ENCODE measurements at regions not wholly inside any gene's neighbourhood (a gene's known extent, or its start where the extent isn't known, plus 50 kb on each side); places are given as distances from the start of the nearest gene placed in this dataset.

GRCh38 chr4:18319431-18319830, 297.9 kb upstream of the LCORL start:
- in situ Hi-C loops (cut with MboI; ENCODE audit: low pct_unique_long_range_greater_than_20kb, low sequenced_read_pairs), result no loop called here
- no peak for DNase-seq

GRCh38 chr4:18318682-18319388, 297.3 kb upstream of the LCORL start:
- in situ Hi-C loops (cut with MboI; ENCODE audit: low pct_unique_long_range_greater_than_20kb, low sequenced_read_pairs), result no loop called here
- no peak for DNase-seq

- in situ Hi-C loops (cut with MboI; ENCODE audit: low pct_unique_long_range_greater_than_20kb, low sequenced_read_pairs), result no loop called here
These were observed 293.2 kb upstream of the LCORL start for GRCh38 chr4:18314731-18315130.

GRCh38 chr4:18297684-18298083, 276.1 kb upstream of the LCORL start:
- DNase-seq, result no peak
- in situ Hi-C loops (cut with MboI; ENCODE audit: low pct_unique_long_range_greater_than_20kb, low sequenced_read_pairs), result no loop called here

More at GRCh38 chr4:18314731-18315130, 293.2 kb upstream of the LCORL start:
- DNase-seq, result no peak

GRCh38 chr4:18296411-18296810, 274.9 kb upstream of the LCORL start:
- in situ Hi-C loops (cut with MboI; ENCODE audit: low pct_unique_long_range_greater_than_20kb, low sequenced_read_pairs), result no loop called here
- DNase-seq, result no peak

GRCh38 chr4:18294846-18295245, 273.3 kb upstream of the LCORL start:
- in situ Hi-C loops (cut with MboI; ENCODE audit: low pct_unique_long_range_greater_than_20kb, low sequenced_read_pairs), result no loop called here
- no peak for DNase-seq

GRCh38 chr4:18294021-18294420, 272.5 kb upstream of the LCORL start:
- in situ Hi-C loops (cut with MboI; ENCODE audit: low pct_unique_long_range_greater_than_20kb, low sequenced_read_pairs), result no loop called here
- DNase-seq, result no peak

GRCh38 chr4:18292411-18292810, 270.9 kb upstream of the LCORL start:
- in situ Hi-C loops (cut with MboI; ENCODE audit: low pct_unique_long_range_greater_than_20kb, low sequenced_read_pairs), result no loop called here
- no peak for DNase-seq

- DNase-seq, result no peak
- in situ Hi-C loops (cut with MboI; ENCODE audit: low pct_unique_long_range_greater_than_20kb, low sequenced_read_pairs), result no loop called here
These were observed 270.4 kb upstream of the LCORL start for GRCh38 chr4:18291981-18292380.

- no peak for DNase-seq
- in situ Hi-C loops (cut with MboI; ENCODE audit: low pct_unique_long_range_greater_than_20kb, low sequenced_read_pairs), result no loop called here
These were observed 269.7 kb upstream of the LCORL start for GRCh38 chr4:18291256-18291655.

GRCh38 chr4:18285357-18285756, 263.8 kb upstream of the LCORL start:
- no peak for DNase-seq
- in situ Hi-C loops (cut with MboI; ENCODE audit: low pct_unique_long_range_greater_than_20kb, low sequenced_read_pairs), result no loop called here

- in situ Hi-C loops (cut with MboI; ENCODE audit: low pct_unique_long_range_greater_than_20kb, low sequenced_read_pairs), result no loop called here
- no peak for DNase-seq
These were observed 256.7 kb upstream of the LCORL start for GRCh38 chr4:18278244-18278643.

GRCh38 chr4:18262832-18263231, 241.3 kb upstream of the LCORL start:
- no peak for DNase-seq
- in situ Hi-C loops (cut with MboI; ENCODE audit: low pct_unique_long_range_greater_than_20kb, low sequenced_read_pairs), result no loop called here

- in situ Hi-C loops (cut with MboI; ENCODE audit: low pct_unique_long_range_greater_than_20kb, low sequenced_read_pairs), result no loop called here
- DNase-seq, result no peak
These were observed 230.5 kb upstream of the LCORL start for GRCh38 chr4:18252052-18252451.

GRCh38 chr4:18250564-18250963, 229.0 kb upstream of the LCORL start:
- in situ Hi-C loops (cut with MboI; ENCODE audit: low pct_unique_long_range_greater_than_20kb, low sequenced_read_pairs), result no loop called here
- no peak for DNase-seq

- in situ Hi-C loops (cut with MboI; ENCODE audit: low pct_unique_long_range_greater_than_20kb, low sequenced_read_pairs), result no loop called here
- DNase-seq, result no peak
These were observed 227.1 kb upstream of the LCORL start for GRCh38 chr4:18248611-18249010.

GRCh38 chr4:18247189-18247588, 225.6 kb upstream of the LCORL start:
- in situ Hi-C loops (cut with MboI; ENCODE audit: low pct_unique_long_range_greater_than_20kb, low sequenced_read_pairs), result no loop called here
- no peak for DNase-seq

- no peak for DNase-seq
- in situ Hi-C loops (cut with MboI; ENCODE audit: low pct_unique_long_range_greater_than_20kb, low sequenced_read_pairs), result no loop called here
These were observed 221.6 kb upstream of the LCORL start for GRCh38 chr4:18242919-18243693.

- in situ Hi-C loops (cut with MboI; ENCODE audit: low pct_unique_long_range_greater_than_20kb, low sequenced_read_pairs), result no loop called here
- DNase-seq, result no peak
These were observed 220.2 kb upstream of the LCORL start for GRCh38 chr4:18241727-18242126.

GRCh38 chr4:18234108-18234507, 212.6 kb upstream of the LCORL start:
- in situ Hi-C loops (cut with MboI; ENCODE audit: low pct_unique_long_range_greater_than_20kb, low sequenced_read_pairs), result no loop called here
- DNase-seq, result no peak

GRCh38 chr4:18231726-18232125, 210.2 kb upstream of the LCORL start:
- in situ Hi-C loops (cut with MboI; ENCODE audit: low pct_unique_long_range_greater_than_20kb, low sequenced_read_pairs), result no loop called here

More at GRCh38 chr4:18231726-18232125, 210.2 kb upstream of the LCORL start:
- no peak for DNase-seq
